HG03196 (cell line): ENCODE measurements at regions not wholly inside any gene's neighbourhood (a gene's known extent, or its start where the extent isn't known, plus 50 kb on each side); places are given as distances from the start of the nearest gene placed in this dataset.
"Not testable (repeated sequence)": the region's sequence is repeated elsewhere in the genome, so short reads cannot be mapped to it uniquely, and the experiment has no call there.

Experiments
- ATAC-seq: cut with Tn5 transposase; IDR thresholded peaks from one replicate; pipeline ENCODE4 v1.9.1; 2021; ENCODE audit not compliant: unreplicated experiment

DNA sequence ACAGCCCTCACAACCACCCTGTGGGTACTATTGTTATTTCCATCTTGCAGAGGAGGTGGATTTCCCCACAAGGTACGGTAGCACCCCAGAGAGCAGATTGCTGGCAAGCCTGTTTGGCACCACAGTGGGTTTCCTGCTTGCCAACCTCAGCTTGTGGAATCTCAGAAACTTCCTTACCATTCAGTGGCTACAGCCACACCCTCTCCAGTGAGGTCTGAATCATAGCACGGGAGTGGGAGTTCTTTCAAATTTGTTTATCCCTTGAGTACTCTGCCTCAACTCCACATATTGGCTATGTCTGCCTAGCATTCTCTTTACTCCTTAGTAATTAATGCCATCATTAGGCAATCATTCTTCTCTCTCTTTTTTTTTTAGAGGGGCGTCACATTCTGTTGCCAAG lies 162.1 kb downstream of the PTPRU start:
- ATAC-seq, result no peak

DNA sequence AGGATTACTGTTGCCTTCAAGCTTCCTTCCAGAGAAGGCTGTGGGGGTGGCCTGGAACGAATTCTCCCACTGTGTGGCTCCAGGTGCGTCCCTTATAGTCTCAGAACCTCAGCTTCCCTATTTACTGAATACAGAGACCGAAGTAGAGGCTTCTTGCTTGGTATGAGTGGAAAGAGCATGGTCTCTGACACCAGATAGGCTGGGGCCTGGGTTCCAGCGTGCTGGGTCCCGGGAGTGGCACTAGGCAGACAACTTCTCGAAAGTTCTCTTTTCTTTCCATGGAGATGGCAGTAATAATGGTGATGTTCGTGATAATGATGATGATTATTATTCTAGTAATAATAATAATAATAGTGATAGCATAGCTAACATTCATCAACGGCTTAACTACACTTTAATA lies 161.7 kb downstream of the PTPRU start:
- no peak for ATAC-seq

DNA sequence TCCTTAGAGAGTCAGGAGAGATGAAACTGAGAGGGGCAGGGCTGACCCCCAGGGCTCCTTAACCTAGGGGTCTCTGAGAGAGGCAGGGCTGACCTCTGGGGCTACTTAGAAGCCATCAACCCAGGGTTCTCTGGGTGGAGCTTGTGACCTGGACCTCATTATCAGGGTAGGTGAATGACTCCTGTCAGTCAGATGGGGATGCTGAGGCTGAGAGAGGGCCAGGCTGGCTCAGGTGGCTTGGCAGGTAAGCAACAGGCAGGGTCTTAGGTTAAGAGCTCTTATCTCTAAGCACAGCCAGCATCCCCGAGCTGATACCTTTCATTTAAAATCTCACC lies 160.9 kb downstream of the PTPRU start:
- no peak for ATAC-seq

DNA sequence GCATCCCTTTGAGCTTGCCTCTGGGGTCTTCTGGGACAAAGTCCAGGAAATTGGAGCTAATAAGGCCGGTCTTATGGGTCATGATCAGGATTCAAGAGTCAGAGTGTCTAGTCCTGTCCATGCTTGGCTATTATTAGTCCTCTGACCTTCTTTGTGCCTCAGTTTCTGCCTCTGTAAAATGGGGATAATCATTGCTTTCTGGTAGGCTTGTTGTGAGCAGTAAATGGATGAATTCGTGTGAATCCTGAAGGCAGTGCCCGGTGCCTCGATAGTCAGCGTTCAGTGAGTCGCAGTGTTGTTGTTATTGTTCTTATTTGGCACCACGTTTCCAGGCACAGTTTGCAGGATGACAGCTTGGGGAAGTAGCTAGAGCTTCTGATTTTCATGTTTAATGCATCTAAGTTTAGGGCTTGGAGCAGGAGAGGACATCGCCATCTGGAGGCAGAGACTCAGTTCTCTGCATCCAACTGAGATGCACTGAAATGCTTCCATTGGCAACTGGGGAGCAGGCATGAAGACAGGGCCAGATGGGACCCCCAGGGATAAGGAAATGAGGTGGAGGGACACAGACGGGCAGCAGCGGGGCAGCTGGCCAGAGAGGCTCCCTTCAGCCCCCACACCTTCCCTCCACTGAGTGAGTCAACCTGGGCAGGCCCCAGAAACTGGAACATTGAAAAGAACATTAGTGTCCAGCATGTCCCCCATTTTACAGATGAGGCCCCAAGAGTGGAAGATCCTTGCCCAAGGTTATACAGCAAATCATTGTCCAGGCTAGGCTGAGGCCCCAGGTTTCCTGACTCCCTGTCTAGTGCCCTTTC lies 160.3 kb downstream of the PTPRU start:
- no peak for ATAC-seq

DNA sequence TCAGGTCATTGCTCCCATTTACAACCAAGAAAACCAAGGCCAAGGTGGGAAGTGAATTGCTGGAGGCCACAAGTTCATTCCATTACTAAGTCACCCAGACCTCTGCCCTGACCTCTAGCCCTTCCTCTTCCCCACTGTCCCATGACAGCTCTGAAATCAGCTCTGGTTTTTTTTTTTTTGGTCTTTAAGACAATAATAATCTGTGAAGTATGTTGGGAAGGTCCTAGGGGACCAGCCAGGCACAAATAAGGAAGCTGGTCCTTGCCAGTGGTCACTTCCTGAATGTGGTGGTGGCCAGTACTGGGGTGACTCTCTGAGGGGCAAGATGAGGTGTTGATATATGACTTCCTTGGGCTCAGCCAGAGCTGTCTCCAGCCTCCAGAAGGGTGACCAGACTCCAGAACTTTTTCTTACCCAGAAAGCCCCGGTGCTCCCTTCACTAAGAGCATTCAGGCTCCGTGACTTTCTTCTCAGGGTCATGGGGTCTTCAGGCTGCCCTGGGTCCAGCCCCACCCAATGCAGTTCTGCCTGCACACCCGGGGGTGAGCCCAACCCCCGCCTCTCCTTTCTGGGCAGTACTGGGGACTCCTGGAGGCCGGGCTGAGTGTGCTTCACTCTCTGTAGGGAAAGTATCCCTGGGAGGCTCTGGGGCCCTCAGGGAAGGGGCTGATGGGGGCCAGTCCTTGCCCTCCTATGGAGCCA lies 159.6 kb downstream of the PTPRU start:
- no peak for ATAC-seq

DNA sequence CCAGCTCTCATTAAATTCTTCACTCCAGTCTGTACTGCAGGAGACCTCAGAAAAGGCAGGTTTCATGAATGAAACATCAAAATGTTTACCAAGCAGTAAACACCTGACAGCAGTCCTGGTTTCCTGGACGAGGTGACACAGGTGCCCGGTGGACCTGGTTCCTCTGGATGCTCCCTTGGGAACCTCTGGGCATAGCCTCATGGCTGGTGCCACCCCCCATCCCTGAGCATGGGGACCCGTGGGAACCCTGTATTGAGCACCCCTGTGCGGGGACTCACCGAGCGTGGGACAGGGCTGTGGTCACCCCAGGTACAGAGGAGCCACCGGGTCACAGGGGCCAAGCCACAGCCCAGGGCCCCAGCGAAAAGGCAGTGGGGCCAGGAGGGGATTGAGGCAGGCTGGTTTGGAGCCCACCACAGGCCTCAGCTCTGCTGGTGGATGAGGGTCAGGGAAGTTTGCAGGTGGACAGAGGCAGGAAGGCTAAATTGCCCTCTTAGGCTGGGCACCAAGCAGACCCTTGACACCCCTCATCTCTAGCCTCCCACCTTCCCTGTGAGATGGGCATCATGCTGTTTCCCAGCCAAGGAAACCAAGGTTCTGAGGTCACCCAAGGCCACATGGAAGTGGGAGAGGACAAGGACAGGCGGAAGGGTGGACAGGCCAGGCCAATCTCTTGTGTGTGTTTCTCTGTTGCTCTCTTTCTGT lies 158.4 kb downstream of the PTPRU start:
- no peak for ATAC-seq

DNA sequence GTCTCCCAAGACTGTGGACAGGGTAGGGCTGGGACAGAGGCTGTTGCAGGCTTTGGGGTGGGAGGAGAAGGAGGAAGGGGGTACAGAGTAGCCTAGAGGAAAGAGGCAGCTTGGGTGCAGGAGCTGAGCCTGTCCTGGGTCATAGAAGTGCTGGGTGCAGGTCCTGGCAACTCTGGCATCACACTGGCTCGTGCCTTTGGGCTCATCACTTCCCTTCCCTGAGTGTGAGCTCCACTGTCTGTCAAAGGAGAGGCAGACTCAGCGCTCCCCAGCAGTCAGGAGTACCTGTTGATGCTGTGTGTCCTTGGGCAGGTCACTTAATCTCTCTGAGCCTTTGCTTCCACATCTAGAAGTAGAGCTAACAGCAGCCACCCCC lies 157.1 kb downstream of the PTPRU start:
- no peak for ATAC-seq

DNA sequence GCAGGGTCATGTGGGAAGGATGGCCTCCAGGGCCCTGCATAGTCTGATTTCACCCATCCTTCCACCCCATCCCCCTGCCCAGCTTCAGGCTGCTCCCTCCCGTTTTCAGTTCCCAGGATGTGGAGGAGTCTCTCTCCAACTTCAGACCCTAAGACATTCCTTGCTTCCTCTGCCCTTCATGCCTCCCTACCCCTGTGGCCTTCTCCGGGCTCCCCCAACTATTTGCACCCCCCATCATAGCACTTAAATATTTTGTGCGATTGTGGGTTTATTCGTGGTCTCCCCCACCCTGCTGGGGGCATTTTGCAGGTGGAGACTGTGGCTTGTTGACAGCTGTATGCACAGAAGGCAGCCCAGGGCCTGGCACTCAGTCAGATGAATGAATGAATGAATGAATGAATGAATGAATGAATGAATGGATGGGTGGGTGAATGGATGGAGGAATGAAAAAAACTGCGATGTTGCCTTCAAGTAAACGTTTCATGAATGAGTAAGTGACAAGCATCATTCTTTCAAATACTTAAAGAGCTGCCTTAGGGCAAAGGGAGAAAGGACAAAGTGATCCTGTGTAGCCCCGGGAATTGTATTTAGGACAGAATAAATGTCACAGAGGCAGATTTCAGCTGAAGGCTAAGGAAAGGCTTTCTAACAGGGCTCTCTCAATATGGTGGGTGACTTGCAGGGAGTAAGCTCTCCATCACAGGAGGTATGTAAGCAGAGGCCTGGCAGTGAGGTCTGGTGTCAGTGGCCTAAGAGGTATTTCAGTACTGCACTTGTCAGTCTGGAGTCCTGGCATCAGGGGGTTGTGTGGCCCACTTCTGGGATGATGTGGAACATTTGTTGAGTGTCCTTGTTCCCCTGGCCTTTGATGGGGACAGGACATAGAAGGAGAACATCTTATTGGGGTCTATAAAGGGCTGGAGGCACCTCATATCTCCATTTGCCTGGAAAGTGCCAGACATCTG lies 156.4 kb downstream of the PTPRU start:
- ATAC-seq, result no peak

DNA sequence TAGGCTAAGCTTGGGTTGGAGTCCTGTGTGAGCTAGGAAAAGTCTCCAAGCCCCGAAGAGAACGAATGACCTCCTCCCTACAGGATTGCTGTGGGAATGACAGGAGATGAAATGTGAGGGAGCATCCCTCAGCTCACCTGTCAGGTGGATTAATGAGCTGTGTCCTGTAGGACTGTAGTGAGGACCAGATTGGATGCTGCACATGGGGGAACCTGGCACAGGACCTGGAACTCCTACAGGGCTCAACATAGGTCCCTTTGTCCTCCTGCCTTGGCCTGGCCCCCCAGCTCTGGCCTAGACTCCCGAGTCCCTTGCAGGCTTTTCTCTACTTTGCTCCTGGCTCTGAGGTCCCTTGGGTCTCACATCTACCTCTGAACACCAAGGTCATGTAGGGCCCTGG lies 155.7 kb downstream of the PTPRU start:
- no peak for ATAC-seq

DNA sequence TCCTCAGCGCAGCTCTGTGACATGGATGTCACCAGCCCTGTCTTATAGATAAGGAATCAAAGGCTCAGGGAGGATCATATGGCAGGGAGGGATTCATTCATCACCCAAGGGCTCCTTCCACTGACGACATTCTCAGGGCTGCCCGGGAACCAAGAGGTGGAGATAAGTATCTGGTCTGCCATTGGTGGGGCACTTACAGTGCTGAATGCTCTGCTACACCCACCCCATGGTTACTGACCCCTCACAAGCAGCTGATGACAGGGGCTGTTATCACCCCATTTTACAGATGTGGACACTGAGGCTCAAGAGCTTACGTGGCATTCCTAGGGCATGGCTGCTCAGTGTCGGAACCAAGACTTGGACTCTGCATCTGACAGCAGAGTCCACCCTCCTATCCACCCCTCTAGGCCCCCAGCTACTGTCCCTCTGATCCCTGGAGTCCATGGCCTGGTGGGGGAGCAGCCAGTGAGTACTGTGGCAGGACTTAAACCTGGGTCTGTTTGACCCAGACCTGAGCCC lies 155.1 kb downstream of the PTPRU start:
- ATAC-seq, result no peak

DNA sequence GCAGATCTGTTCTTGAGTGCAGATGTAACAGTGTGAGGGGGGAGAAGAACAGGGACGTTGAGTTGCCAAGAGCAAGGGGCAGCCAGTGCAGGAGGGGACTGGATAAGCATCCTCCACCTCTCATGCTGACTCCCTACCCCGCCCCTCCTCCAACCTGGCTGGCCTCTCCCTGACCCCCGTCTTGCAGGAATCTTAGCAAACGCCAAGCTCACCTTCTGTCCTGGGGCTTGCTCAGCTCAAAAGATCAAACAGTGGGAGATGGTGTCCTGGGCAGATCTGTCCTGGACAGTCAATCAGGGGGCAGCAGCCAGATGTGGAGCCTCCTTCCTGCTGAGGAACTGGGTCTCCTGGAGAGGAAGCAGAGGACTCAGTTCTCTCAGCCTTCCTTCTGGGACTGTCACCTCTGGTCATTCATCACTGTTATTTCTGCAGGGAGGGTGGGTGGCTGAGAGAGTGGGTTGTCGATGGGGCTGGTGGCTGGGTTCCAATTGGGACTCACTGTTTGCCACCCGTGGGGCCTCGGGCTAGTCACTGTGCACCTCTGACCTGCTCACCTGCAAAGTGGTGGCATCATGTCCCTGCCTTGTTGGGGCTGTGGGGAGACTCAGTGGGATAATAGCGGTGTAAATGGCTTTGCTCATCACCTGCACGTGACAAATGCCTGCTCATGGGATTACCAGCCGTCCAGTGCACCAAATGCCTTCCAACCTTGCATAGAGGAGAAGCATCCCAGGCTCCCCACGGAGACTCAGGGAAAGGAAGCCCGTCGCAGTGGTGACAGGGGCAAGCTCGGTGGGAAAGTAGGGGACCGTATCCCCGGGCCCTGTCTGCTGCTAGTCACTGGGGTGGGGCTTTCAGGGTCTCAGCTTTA lies 154.4 kb downstream of the PTPRU start:
- no peak for ATAC-seq

DNA sequence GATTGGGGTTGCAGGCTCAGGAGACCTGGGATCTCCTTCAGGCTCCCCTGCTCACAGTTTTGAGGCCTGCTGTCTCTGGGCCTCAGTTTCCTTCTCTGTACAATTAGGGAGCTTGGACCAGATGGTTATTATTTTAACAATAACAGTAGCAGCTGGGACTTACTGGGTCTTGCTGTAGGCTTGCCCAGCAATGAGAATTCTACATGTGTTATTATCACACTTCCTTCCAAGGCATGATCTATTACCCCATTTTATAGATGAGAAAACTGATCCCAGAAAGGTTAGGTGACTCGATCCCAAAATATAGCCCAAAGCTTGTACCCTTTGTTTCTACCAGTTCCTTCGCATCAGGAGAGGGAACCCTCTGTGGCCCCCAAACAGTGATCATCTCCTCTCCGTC lies 153.8 kb downstream of the PTPRU start:
- no peak for ATAC-seq

DNA sequence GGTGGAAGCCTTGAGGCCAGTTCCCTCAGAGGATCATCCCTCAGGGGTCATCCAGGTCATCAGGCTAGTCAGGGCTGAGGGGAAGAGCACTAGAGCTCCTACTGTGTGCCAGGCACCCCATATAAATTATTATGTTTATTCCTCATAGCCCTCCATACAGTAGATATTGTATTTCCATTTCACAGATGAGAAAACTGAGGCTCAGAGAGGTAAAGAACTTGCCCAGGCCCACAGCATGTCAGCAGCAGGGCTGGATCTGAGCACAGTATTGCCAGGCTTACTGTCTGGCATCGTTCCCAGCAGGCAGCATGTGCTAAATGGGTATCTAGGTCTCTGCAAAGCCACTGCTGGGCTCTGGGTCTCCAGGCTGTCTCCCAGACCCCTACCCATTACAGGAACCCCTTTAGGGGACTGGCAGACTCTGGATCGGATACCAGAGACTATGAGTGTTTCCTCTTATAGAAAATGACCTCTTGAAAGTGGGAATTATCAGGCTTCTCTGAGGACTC lies 153.3 kb downstream of the PTPRU start:
- no peak for ATAC-seq

DNA sequence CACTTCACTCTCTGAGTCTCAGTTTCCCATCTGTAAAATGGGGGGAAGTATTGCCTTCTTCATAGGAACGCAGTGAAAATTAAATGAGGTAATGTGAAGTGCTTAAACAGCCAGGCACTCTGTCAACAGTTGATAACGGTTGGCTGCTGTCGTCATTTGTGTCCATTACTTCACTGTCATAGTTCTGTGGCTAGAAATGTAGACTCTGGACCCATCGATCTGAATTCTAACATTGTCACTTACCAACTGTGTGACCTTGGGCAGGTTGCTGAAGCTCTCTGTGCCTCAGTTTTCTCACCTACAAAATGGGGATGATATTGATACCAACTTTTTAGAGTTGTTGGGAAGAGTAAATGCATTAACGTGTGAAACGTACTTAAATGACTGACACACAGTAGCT lies 152.6 kb downstream of the PTPRU start:
- no peak for ATAC-seq

DNA sequence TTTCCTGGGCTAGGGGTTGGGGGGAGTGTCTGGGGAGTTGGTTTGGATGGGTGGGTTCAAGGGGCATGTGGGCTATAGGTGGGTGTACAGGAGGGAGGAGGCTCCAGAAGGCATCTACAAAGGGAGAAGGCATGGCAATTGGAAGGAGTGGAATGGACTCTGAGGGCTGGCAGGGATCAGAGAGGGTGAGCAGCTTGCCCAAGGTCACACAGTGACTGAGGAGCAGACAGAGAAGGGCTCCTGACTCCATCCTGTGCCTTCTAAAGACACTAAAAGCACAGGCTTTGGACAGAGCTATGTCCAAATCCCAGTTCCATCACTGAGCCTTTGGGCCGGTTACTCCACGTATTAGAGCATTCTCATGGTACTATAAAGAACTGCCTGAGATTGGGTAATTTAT lies 151.8 kb downstream of the PTPRU start:
- no peak for ATAC-seq

DNA sequence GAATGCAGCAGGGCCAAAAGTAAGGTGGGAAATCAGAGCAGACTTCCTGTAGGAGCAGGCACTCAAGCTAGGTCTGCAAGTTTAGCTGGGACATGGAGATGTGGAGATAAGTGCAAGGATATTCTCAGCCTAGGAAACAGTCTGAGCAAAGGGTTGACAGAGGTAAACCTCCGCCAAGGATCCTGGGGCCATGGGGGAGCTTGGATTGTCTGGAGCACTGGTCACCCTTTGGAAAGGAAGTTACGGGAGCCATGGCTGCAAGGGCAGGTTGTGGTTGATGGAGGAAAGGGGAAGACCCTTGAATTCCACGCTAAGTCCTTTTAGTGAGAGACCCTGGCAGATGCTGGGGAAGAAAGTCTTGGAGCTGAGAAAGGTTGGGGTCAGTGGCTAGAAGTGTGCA lies 150.9 kb downstream of the PTPRU start:
- ATAC-seq, result no peak

DNA sequence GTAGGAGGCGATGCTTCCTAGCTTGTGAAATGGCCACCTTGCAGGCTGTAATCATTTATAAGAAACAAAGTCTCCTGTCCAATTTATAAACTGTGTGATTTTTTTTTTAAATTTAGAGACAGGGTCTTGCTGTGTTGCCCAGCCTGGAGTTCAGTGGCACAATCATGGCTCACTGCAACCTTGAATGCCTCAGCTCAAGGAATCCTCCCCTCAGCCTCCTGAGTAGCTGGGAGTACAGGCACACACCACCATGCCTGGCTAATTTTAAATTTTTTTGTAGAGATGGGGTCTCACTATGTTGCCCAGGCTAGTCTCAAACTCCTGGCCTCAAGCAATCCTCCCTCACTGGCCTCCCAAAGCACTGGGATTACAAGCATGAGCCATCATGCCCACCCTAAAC lies 150.1 kb downstream of the PTPRU start:
- ATAC-seq, result not testable (repeated sequence)

DNA sequence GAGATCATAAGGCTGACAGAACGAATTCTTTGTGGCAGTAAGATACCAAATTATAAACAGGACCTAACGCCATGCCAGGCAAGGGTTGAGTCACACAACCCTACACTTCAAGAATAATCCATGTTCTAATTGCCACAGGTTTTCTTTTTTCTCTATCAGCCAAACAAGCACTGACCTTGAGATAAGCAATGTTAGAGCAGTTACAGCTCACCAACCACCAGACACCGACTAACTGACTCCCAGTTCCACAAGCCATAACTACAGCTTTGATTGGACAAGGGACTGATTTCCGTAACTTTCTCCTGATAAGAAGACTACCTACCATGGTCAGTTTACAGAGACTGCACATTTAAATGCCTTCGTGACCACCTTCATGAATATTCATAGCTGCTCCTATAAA lies 149.6 kb downstream of the PTPRU start:
- no peak for ATAC-seq

DNA sequence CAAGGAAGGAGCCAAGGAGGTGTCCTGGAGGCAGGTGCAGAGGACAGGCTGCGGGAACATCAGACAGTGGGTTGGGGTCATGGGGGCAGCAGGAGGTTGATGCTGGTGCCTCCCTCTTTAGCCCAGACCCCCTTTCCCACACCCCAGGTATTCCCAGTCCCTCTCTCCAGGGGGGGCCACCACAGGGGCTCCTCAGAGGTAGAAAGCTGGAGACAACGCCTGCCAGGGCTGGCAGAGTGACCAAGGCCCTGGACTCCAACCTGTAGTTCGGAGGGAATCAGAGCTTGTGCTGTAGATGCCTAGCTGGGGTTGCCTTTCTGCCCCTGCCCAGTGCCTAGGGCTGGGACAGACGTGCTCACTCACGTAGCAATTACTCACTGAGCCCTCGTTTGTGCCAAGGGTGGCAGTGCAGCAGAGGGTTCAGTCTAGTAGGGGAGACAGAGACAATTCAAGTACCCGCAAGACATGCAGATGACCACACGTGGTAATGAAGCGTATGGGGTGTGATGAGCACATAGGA lies 148.2 kb downstream of the PTPRU start:
- no peak for ATAC-seq
